KMS-11 (cell line): ENCODE measurements at regions not wholly inside any gene's neighbourhood (a gene's known extent, or its start where the extent isn't known, plus 50 kb on each side); places are given as distances from the start of the nearest gene placed in this dataset.

Source experiments
- H2AFZ ChIP-seq: fragments of 200-600 bp; sonication (generic); 2 replicates; pipeline ENCODE4 v1.6.1; 2016; ENCODE audit warnings: antibody characterized with exemption, mixed run types, low read depth
- H3K27ac ChIP-seq: fragments of 200-600 bp; sonication (generic); 2 replicates; pipeline ENCODE4 v1.6.1; 2016; ENCODE audit warnings: mild to moderate bottlenecking, mixed run types
- H3K27me3 ChIP-seq: fragments of 200-600 bp; sonication (generic); 2 replicates; pipeline ENCODE4 v1.6.1; 2017; ENCODE audit warnings: mild to moderate bottlenecking, low read depth, mixed run types, moderate library complexity; ENCODE audit not compliant: insufficient read depth
- H3K36me3 ChIP-seq: fragments of 200-600 bp; sonication (generic); 2 replicates; pipeline ENCODE4 v1.6.1; 2017; ENCODE audit warnings: mild to moderate bottlenecking, mixed run types; ENCODE audit not compliant: insufficient read depth
- H3K4me1 ChIP-seq: fragments of 200-600 bp; sonication (generic); 2 replicates; pipeline ENCODE4 v1.6.1; 2016; ENCODE audit warnings: mild to moderate bottlenecking, low read depth, mixed run types; ENCODE audit not compliant: poor library complexity, severe bottlenecking
- H3K4me2 ChIP-seq: fragments of 200-600 bp; sonication (generic); 2 replicates; pipeline ENCODE4 v1.7.0; 2016; ENCODE audit warnings: mild to moderate bottlenecking, mixed run types
- H3K4me3 ChIP-seq: fragments of 200-600 bp; sonication (generic); IDR thresholded peaks from 2 replicates; pipeline ENCODE4 v1.6.1; 2017; ENCODE audit warnings: low read depth, low read length, mixed read lengths; ENCODE audit not compliant: insufficient read depth
- H3K79me2 ChIP-seq: fragments of 200-600 bp; sonication (generic); 2 replicates; pipeline ENCODE4 v1.6.1; 2016; ENCODE audit warnings: low read depth, mixed run types; ENCODE audit not compliant: insufficient read depth
- H3K9ac ChIP-seq: fragments of 200-600 bp; sonication (generic); 2 replicates; pipeline ENCODE4 v1.6.1; 2016; ENCODE audit warnings: mild to moderate bottlenecking, mixed run types
- H4K20me1 ChIP-seq: fragments of 200-600 bp; sonication (generic); 2 replicates; pipeline ENCODE4 v1.6.1; 2016; ENCODE audit warnings: mild to moderate bottlenecking, mixed run types; ENCODE audit not compliant: insufficient read depth
- TF ChIP-seq, protein P1 (sequence below): fragments of 200-600 bp; sonication (generic); conservative IDR thresholded peaks from 2 replicates; pipeline ENCODE4 v1.6.1; 2017; ENCODE audit warnings: low read depth, mild to moderate bottlenecking, antibody characterized with exemption, low read length, moderate library complexity, mixed read lengths

GRCh38 chr10:123604506-123604905 is 61.6 kb upstream of the GPR26 start:
- H3K4me2 ChIP-seq = no peak overlapping the region
- H3K9ac ChIP-seq = no peak overlapping the region
- H2AFZ ChIP-seq = no peak overlapping the region
- H3K4me1 ChIP-seq = no peaks in the 10 kb centered on the region
- no peaks in the 10 kb centered on the region for H3K27me3 ChIP-seq
- H3K4me3 ChIP-seq = no peak overlapping the region
- no peak overlapping the region for H3K27ac ChIP-seq
- H3K79me2 ChIP-seq = no peaks in the 10 kb centered on the region
- no peaks in the 10 kb centered on the region for H4K20me1 ChIP-seq
- TF ChIP-seq, protein P1, sequence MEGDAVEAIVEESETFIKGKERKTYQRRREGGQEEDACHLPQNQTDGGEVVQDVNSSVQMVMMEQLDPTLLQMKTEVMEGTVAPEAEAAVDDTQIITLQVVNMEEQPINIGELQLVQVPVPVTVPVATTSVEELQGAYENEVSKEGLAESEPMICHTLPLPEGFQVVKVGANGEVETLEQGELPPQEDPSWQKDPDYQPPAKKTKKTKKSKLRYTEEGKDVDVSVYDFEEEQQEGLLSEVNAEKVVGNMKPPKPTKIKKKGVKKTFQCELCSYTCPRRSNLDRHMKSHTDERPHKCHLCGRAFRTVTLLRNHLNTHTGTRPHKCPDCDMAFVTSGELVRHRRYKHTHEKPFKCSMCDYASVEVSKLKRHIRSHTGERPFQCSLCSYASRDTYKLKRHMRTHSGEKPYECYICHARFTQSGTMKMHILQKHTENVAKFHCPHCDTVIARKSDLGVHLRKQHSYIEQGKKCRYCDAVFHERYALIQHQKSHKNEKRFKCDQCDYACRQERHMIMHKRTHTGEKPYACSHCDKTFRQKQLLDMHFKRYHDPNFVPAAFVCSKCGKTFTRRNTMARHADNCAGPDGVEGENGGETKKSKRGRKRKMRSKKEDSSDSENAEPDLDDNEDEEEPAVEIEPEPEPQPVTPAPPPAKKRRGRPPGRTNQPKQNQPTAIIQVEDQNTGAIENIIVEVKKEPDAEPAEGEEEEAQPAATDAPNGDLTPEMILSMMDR = no peak
- H3K36me3 ChIP-seq = no peaks in the 10 kb centered on the region

DNA sequence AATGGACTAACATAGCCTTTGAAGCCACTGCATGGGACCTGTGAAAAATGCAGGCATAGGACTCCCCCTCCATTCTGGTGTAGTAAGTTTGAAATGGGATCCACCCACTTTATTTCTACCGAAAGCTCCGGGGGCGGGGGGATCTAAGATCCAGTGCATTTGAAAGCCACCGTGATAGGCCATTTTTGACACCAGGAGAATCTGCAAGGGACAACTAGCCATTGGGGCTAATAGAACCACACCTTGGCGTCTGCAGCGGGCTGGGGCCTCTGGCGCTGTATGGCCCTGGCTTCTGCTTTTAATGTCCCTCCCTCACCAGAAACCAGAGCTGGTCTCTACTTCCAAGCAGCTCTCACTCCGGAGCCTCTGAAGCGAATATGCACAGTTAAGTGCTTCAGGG is 60.1 kb upstream of the GPR26 start:
- TF ChIP-seq, protein P1 = no peak
- Histone ChIP-seq H3K4me1 (no peaks in the 10 kb centered on the region), H3K27me3 (no peaks in the 10 kb centered on the region), H3K79me2 (no peaks in the 10 kb centered on the region), H3K9ac (no peak overlapping the region), H3K4me2 (no peak overlapping the region), H3K4me3 (no peak overlapping the region), H3K36me3 (no peaks in the 10 kb centered on the region), H3K27ac (no peak overlapping the region), H2AFZ (no peak overlapping the region), H4K20me1 (no peaks in the 10 kb centered on the region)

DNA sequence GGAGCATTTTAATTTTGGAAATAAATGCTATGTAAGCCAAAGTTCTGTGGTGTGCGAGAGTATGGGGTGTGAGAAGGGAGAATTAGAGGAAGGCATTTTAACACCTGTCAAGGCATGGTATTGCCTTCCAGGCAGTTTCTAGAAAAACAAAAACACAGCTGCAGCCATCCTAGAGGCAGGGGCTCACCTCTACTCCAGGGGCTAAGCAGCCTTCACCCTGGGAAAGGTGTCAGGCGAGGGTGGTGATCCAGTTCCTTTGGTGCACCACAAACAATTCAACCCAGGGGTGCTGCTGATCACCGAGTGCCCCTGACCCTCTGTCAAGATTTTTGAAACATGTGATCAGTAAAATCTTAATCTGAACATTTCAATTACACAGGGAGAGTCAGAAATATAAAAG is 59.2 kb upstream of the GPR26 start:
- H4K20me1 ChIP-seq = no peaks in the 10 kb centered on the region
- no peak overlapping the region for H3K4me3 ChIP-seq
- H3K36me3 ChIP-seq = no peaks in the 10 kb centered on the region
- no peak overlapping the region for H2AFZ ChIP-seq
- TF ChIP-seq, protein P1 = no peak
- H3K27ac ChIP-seq = no peak overlapping the region
- no peak overlapping the region for H3K9ac ChIP-seq
- H3K4me1 ChIP-seq = no peaks in the 10 kb centered on the region
- H3K4me2 ChIP-seq = no peak overlapping the region
- H3K79me2 ChIP-seq = no peaks in the 10 kb centered on the region
- H3K27me3 ChIP-seq = no peaks in the 10 kb centered on the region

DNA sequence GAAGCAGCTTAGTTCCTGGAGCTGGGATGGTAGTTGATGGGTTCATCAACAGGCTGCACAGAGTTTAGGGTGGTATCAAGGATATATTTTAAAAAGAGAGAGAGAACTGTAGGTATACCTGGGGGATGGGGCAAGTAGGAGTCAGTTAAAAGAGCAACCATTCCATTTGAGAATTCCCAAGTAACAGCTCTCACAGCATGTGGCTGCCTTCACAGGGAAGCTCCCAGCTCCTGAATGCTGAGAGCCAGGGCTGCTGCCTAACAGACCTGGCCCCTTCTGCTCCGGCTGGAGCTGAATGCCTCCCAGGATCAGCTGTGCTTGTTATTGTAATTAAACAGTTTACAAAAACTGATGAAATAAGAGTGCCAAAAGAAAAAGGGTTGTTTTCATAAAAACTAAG is 58.8 kb upstream of the GPR26 start:
- H3K27ac ChIP-seq = no peak overlapping the region
- H3K9ac ChIP-seq = no peak overlapping the region
- no peak overlapping the region for H3K4me3 ChIP-seq
- H3K4me1 ChIP-seq = no peaks in the 10 kb centered on the region
- H3K4me2 ChIP-seq = no peak overlapping the region
- no peaks in the 10 kb centered on the region for H3K79me2 ChIP-seq
- H3K27me3 ChIP-seq = no peaks in the 10 kb centered on the region
- no peaks in the 10 kb centered on the region for H4K20me1 ChIP-seq
- TF ChIP-seq, protein P1 = no peak
- no peak overlapping the region for H2AFZ ChIP-seq
- H3K36me3 ChIP-seq = no peaks in the 10 kb centered on the region

- no peaks in the 10 kb centered on the region for H3K27me3 ChIP-seq
- no peak overlapping the region for H3K9ac ChIP-seq
- H3K4me1 ChIP-seq = no peaks in the 10 kb centered on the region
- H2AFZ ChIP-seq = no peak overlapping the region
- TF ChIP-seq, protein P1 = no peak
- no peak overlapping the region for H3K4me2 ChIP-seq
- no peak overlapping the region for H3K27ac ChIP-seq
- no peaks in the 10 kb centered on the region for H3K36me3 ChIP-seq
- no peak overlapping the region for H3K4me3 ChIP-seq
- H4K20me1 ChIP-seq = no peaks in the 10 kb centered on the region
- H3K79me2 ChIP-seq = no peaks in the 10 kb centered on the region
Observed at GRCh38 chr10:123608047-123608446, 58.1 kb upstream of the GPR26 start.
